Left kidney (tissue), 1 donor: ENCODE measurements at regions not wholly inside any gene's neighbourhood (a gene's known extent, or its start where the extent isn't known, plus 50 kb on each side); places are given as distances from the start of the nearest gene placed in this dataset.

Source experiments
- DNase-seq: peaks from one replicate; pipeline ENCODE4 v3.0.0-alpha.2; 2013

GRCh38 chr13:53694814-53695532 is 666.4 kb downstream of the OLFM4 start:
- no peak for DNase-seq

GRCh38 chr13:53703371-53704080 is 674.9 kb downstream of the OLFM4 start:
- no peak for DNase-seq

DNA sequence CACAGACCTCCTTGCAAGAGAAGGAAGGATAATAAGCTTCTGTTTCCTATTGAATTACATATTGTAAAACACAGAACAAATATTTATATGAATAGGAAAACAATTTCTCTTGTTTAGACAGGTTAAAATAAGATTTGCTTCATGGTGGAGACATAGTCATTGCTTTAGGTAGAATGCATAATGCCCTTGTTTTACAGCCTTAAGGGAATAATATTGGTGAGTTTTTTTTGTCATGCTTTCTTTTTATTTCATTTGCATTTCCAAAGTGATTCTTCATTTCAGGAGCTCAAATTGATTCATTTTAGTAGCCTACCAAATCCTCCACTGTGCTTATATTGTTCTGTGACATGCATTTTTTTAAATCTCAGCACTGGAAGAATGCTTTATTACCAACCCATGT is 690.7 kb downstream of the OLFM4 start:
- no peak for DNase-seq

DNA sequence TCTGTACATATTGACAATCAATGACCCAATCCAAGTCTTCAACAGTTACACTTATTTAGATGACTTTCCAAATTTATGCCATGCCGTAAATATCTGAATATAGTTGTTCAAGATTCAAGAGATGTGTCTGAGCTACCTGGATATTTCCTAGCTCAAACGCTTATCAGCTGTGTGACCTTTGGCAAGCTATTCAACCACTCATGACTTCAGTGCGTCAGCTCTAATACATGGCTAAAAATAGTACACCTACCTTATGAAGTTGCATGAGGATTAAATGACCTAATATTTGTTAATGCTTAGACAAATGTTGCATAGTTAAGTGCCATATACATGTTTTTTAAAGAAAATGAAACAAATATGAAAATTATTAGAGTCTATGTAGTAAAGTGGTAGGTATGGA is 704.1 kb downstream of the OLFM4 start:
- DNase-seq, result no peak

GRCh38 chr13:53743906-53744305 is 715.3 kb downstream of the OLFM4 start:
- DNase-seq, result no peak

DNA sequence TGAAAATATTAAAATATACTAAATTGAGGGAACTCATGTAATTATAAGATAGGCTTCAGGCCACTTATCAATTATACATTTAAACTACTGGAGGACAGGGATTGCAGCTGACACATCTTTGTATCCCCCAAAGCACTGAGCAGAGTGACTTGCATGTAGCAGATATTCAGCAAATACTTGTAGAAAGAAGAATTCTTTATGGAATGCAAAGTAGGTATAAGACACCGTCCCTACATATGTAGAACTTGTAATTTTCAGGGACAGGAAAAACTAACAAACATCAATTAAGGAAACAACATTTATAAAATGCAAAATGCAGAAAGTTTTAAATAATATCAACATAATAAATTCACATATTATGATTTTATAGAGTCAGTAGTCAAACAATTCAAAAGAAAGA is 719.2 kb downstream of the OLFM4 start:
- no peak for DNase-seq

- no peak for DNase-seq
These were observed 720.7 kb downstream of the OLFM4 start for GRCh38 chr13:53749306-53749705.

GRCh38 chr13:53759016-53759415 is 730.4 kb downstream of the OLFM4 start:
- no peak for DNase-seq

DNA sequence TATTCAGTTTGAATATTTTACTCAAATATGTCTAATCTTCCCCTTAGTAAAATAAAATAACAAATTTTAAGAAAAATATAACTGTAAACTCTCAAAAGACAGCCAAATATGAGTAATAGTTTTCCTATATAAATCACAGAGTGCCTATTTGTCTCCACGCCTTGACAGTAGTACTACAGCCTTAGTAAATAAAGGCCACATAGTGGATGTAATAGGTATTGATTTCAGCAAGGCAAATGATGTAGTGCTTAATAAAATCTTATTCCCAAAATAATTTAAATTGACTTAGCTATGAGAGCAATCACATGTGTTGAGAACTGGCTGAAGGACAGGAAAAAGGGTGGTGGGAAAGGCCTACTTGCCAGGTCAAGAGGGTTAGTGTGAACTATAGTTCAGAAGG is 747.2 kb downstream of the OLFM4 start:
- DNase-seq, result no peak

GRCh38 chr13:53778937-53779336 is 750.3 kb downstream of the OLFM4 start:
- DNase-seq, result no peak

GRCh38 chr13:53781941-53782340 is 753.3 kb downstream of the OLFM4 start:
- peak; percentile 22 for DNase-seq

GRCh38 chr13:53782488-53782961 is 753.9 kb downstream of the OLFM4 start:
- peak; percentile 75 for DNase-seq

GRCh38 chr13:53783471-53783870 is 754.9 kb downstream of the OLFM4 start:
- DNase-seq, result no peak

GRCh38 chr13:53788286-53788685 is 759.7 kb downstream of the OLFM4 start:
- DNase-seq, result no peak

- DNase-seq, result no peak
These were observed 771.4 kb downstream of the OLFM4 start for GRCh38 chr13:53800011-53800410.

DNA sequence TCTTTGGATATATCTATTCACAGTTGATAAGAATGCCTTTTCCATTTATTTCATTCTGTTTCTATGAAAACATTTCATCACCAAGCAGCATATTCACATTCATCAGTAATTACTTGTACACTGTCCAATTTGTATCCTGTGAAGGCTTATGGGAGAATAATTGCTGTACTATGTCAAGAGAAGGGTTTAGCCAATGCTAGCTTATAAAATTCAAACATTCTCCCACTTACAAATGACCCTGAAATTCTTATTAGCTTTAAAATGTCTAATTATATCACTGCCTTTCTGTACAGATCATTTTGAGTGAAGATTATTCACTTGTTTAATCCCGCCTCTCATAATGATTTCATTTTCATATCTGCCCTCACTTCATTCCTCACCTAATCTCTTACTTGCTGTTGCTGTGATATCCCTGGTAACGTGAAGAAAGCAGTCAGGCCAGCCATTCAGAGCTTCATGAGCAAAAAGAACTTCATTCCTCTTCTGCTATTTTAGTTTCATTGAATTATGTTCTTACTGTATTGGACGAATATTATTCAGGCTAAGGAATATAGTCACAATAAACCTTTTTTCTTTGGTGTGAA is 778.7 kb downstream of the OLFM4 start:
- DNase-seq, result no peak

- no peak for DNase-seq
These were observed 793.0 kb downstream of the OLFM4 start for GRCh38 chr13:53821632-53822031.

DNA sequence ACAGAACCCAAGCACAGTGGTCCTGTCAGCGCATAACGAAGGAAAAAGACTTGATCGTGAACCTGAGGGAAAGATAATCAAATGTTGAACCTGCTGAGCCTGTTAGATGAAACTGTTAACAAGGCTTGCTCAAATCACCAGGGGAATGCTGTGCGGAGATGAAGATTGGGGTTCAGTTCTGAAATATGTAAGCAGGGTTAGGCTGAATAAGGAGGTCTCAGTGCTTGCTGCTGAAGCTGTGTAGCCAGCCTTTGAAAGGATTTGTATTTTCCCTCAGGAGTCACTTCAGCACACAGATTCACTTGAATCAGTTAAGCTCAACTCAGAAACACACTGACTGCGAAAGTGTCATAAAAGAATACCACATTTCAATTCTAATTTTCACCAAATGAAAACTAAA is 793.5 kb downstream of the OLFM4 start:
- no peak for DNase-seq

GRCh38 chr13:53839461-53839860 is 810.8 kb downstream of the OLFM4 start:
- no peak for DNase-seq

DNA sequence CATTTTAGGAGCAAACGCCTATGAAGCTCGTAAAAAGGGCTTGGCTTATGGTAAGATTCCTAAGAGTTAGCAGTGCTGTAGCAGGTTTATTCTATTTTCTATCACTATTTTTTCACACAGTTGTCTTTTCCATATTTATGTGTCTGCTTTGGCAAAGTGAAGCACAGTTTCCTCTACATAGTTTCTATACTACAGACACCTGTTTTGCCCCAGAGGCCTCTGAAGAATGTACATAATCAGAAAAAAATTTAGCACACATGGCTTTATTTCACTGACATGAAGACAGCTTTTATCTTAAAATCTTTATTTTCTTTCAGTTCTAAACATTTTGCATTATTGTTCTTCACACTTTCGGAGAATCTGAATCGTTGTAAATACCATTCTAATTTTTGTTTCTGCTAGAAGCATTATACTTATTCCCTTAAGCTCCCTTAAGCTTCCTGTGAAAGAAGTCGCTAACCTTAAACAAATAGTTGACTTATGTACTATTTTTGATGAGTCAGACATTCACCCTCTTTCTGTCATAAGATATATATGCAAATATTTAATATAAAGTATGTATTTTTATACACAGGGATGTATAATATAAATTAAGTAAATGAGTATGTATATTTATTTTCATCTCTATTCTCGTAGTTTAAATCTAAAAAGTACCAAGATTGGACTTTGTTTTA is 816.0 kb downstream of the OLFM4 start:
- no peak for DNase-seq

DNA sequence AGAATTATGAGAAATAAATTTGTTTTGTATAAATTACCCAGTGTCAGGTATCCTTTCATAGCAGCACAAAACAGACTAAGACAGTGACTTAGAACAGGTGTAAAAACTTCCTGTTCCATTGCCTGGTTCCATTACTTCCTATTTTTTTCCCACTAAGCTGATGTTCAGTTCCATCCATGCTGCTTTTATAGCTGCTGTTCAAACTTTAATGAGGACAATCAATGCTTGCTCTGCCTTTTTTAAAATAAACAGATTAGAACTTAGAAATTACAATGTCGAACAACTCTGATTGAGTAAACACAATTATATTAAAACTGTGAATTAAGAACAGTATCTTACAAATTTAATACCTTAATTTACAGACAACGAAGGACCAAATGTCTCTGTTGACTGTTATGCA is 818.9 kb downstream of the OLFM4 start:
- DNase-seq, result no peak

DNA sequence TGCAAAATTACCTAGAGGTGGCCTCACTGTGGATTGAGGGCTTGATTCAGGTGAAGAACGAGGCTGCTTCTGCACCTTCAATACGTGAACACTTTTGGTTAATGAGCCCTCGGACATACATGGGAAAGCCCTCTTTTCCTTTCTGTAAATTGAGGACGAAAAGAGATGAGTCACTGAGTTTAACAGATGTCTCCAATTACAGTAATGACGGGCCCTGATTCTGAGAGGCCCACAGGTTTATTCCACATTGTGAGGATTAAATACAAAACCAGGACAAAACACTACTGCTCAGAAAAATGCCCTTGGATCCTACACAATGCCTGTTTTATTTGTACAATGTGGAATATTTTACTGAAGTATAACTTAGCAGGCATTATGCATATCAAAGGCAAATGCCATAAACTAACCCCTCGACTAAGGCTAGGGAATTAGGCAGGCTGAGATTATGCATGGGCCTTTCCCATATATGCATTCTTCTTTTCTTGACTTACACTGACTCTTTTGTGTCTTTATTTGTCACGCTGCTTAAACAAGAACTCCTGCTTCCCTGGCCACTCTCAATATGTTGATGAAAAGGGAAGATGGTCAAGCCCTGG is 819.9 kb downstream of the OLFM4 start:
- no peak for DNase-seq
